Transverse colon (tissue), 4 donors: ENCODE measurements at regions not wholly inside any gene's neighbourhood (a gene's known extent, or its start where the extent isn't known, plus 50 kb on each side); places are given as distances from the start of the nearest gene placed in this dataset.

Source experiments
- DNase-seq: peaks from one replicate; pipeline ENCODE4 v3.0.0-alpha.2; 2019
- H3K27ac ChIP-seq, 4 donors: fragments of 200-600 bp; sonication (generic); 2 replicates each; pipeline ENCODE4 v1.5.1; 2016 to 2018; ENCODE audit warnings: inconsistent platforms in 4 of 4
- H3K27me3 ChIP-seq: fragments of 200-600 bp; sonication (generic); 2 replicates; pipeline ENCODE4 v1.5.1; 2017; ENCODE audit warnings: inconsistent platforms
- H3K36me3 ChIP-seq, 4 donors: fragments of 200-600 bp; sonication (generic); 2 replicates each; pipeline ENCODE4 v1.5.1; 2017 to 2019; ENCODE audit warnings: inconsistent platforms in 4 of 4
- H3K4me1 ChIP-seq, 4 donors: fragments of 200-600 bp; sonication (generic); 2 replicates each; pipeline ENCODE4 v1.5.1; 2017 to 2020; ENCODE audit warnings: inconsistent platforms in 4 of 4
- H3K4me3 ChIP-seq, 4 donors: fragments of 200-600 bp; sonication (generic); 1 replicate in 1 of 4; 2 replicates in 3 of 4; pipeline versions ENCODE4 v1.5.1 to v1.6.1; 2017 to 2019; ENCODE audit warnings: inconsistent platforms in 4 of 4
- H3K9me3 ChIP-seq, 2 donors: fragments of 200-600 bp; sonication (generic); 2 replicates each; pipeline ENCODE4 v1.5.1; 2017 to 2019; ENCODE audit warnings: inconsistent platforms in 2 of 2
- EP300 ChIP-seq: sonication (generic); formaldehyde crosslinking; IDR thresholded peaks from one replicate; pipeline ENCODE4 v1.6.1; 2017; ENCODE audit warnings: antibody characterized with exemption, low read depth
- POLR2A ChIP-seq: fragments of 450-650 bp; IDR thresholded peaks from one replicate; pipeline ENCODE4 v1.6.1; 2016; ENCODE audit warnings: antibody characterized with exemption, mild to moderate bottlenecking, moderate library complexity
- POLR2AphosphoS5 ChIP-seq, 3 donors: sonication (generic); formaldehyde crosslinking; IDR thresholded peaks; one replicate each; pipeline ENCODE4 v1.6.1; 2016; ENCODE audit warnings: antibody characterized with exemption in 3 of 3
- WGBS, 2 donors: methylation state at CpG; one replicate each; pipeline ENCODE4 v1.1.5; 2018; ENCODE audit warnings: low coverage in 1 of 2; 5-methylcytosine and 5-hydroxymethylcytosine counted together
- in situ Hi-C, 4 donors: fragments of 200-750 bp; cut with MboI; loops; one replicate each; pipeline versions ENCODE4 v1.15.0 to v1.15.1; 2017; ENCODE audit warnings: low sequenced_read_pairs in 3 of 4, low pct_ligation_motif_present in 1 of 4, low pct_unique_long_range_greater_than_20kb in 1 of 4
- intact Hi-C: fragments of 100-400 bp; cut with DNase I; formaldehyde crosslinking; loops from one replicate; pipeline ENCODE4 v1.15.1; 2023; ENCODE audit warnings: low total_unique reads
- small RNA-seq, 4 donors: library from RNA; depleted of rRNA; stranded (forward); fragments of <200 nt; gene quantifications; one replicate each; pipeline ENCODE3, GENCODE V24; 2016
- TF ChIP-seq, protein P1 (sequence below), 5 experiments: fragments of 200-600 bp in 3 of 5; fragments of 450-650 bp in 2 of 5; sonication (generic) in 3 of 5; IDR thresholded peaks; 1 replicate in 2 of 5; 2 replicates in 3 of 5; pipeline ENCODE4 v1.5.1; 2016 to 2017; ENCODE audit warnings: antibody characterized with exemption in 5 of 5, inconsistent platforms in 3 of 5, mild to moderate bottlenecking in 2 of 5, moderate library complexity in 1 of 5

DNA sequence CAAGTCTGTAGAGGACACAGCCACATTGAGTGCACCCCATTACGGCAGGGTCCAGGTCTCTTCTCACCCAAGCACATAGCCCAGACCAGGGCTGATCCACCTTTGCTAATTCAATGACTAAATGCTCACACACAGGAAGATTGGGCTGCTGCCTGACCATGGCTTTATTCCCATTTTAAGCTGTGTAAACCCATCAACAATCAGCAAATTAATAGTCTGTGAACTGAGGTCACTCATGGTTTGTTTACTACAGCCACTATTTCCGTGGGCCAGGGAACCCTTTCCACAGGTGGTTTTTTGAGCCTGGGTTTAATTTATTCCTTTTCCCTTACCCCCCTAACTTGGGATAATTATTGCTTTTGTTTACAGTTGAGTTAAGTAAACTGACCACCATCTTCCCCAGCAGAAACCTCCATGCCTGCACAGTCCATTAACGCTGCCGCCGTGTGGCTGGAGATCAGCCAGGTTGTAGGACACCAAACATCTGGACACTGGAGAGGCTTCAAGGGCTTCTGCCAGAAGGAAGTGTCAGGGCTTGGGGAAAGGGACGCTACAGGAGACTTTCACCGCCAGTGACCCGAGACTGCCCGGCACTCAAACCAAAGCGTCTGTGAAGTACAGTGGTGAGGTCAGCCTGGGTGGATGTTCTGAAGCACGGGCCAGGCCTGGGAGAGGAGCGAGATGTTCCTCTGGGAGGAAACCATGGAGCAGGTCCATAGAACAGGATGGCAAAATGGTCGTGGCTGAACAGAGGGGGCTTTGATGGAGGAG is 282.9 kb downstream of the DYSF start:
- H3K9me3 ChIP-seq: no peaks in the 10 kb centered on the region
- H3K4me1 ChIP-seq: no peaks in the 10 kb centered on the region
- TF ChIP-seq, protein P1, sequence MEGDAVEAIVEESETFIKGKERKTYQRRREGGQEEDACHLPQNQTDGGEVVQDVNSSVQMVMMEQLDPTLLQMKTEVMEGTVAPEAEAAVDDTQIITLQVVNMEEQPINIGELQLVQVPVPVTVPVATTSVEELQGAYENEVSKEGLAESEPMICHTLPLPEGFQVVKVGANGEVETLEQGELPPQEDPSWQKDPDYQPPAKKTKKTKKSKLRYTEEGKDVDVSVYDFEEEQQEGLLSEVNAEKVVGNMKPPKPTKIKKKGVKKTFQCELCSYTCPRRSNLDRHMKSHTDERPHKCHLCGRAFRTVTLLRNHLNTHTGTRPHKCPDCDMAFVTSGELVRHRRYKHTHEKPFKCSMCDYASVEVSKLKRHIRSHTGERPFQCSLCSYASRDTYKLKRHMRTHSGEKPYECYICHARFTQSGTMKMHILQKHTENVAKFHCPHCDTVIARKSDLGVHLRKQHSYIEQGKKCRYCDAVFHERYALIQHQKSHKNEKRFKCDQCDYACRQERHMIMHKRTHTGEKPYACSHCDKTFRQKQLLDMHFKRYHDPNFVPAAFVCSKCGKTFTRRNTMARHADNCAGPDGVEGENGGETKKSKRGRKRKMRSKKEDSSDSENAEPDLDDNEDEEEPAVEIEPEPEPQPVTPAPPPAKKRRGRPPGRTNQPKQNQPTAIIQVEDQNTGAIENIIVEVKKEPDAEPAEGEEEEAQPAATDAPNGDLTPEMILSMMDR (IDR thresholded peaks at IDR 0.05): no peak
- no peak for TF ChIP-seq POLR2AphosphoS5 (IDR thresholded peaks at IDR 0.05)
- TF ChIP-seq POLR2A: no peak
- TF ChIP-seq EP300: no peak
- no peaks in the 10 kb centered on the region for H3K36me3 ChIP-seq
- in situ Hi-C loops (no loop called here), intact Hi-C loops (no loop called here)
- 37 to 67% methylated on average over 4 to 13 of the region's 13 CpGs for WGBS, 2 donors
- no peak overlapping the region for H3K4me3 ChIP-seq
- no peaks in the 10 kb centered on the region for H3K27me3 ChIP-seq
- peak overlapping the region in 2 of 4 donors; percentile 3 to 13 for H3K27ac ChIP-seq
- DNase-seq: peak; percentile 12

Small RNA genes in the stretch of these regions (small RNA-seq; reads per million reads assigned to genes)
- gene RPS20P10: 0 to 0.12 (median 0) reads per million in 4 donors
